Sigmoid colon (tissue), 6 donors: ENCODE measurements at regions not wholly inside any gene's neighbourhood (a gene's known extent, or its start where the extent isn't known, plus 50 kb on each side); places are given as distances from the start of the nearest gene placed in this dataset.
A peak's percentile ranks its signal among the peaks of the same experiment; 100 is the strongest.

Experiments used
- DNase-seq: peaks from one replicate; pipeline ENCODE4 v3.0.0-alpha.2; 2019
- H3K27ac ChIP-seq, 4 donors: fragments of 200-600 bp; sonication (generic); one replicate each; pipeline ENCODE4 v1.5.1; 2016 to 2019; ENCODE audit warnings: mild to moderate bottlenecking in 1 of 4
- H3K27me3 ChIP-seq, 3 donors: fragments of 200-600 bp; sonication (generic); one replicate each; pipeline ENCODE4 v1.5.1; 2019; ENCODE audit warnings: mild to moderate bottlenecking in 1 of 3
- H3K36me3 ChIP-seq, 4 donors: fragments of 200-600 bp; sonication (generic); one replicate each; pipeline ENCODE4 v1.5.1; 2016 to 2019
- H3K4me1 ChIP-seq, 4 donors: fragments of 200-600 bp; sonication (generic); one replicate each; pipeline ENCODE4 v1.5.1; 2017 to 2019
- H3K4me3 ChIP-seq, 4 donors: fragments of 200-600 bp; sonication (generic); one replicate each; pipeline ENCODE4 v1.5.1; 2017 to 2019; ENCODE audit warnings: mild to moderate bottlenecking in 2 of 4, moderate library complexity in 1 of 4
- H3K9me3 ChIP-seq, 4 donors: fragments of 200-600 bp in 3 of 4; sonication (generic) in 3 of 4; one replicate each; pipeline versions ENCODE4 v1.5.1 to v1.6.1; 2013 to 2019
- EP300 ChIP-seq, 4 donors: sonication (generic); formaldehyde crosslinking; IDR thresholded peaks; one replicate each; pipeline ENCODE4 v1.6.1; 2017; ENCODE audit warnings: antibody characterized with exemption in 4 of 4
- POLR2A ChIP-seq, 2 donors: fragments of 450-650 bp; IDR thresholded peaks; one replicate each; pipeline ENCODE4 v1.6.1; 2016; ENCODE audit warnings: antibody characterized with exemption in 2 of 2, mild to moderate bottlenecking in 2 of 2, moderate library complexity in 2 of 2
- POLR2AphosphoS5 ChIP-seq, 4 donors: sonication (generic); formaldehyde crosslinking; IDR thresholded peaks; one replicate each; pipeline ENCODE4 v1.6.1; 2017; ENCODE audit warnings: antibody characterized with exemption in 4 of 4
- WGBS, 2 donors: extraction: QIAGEN DNeasy Blood & Tissue Kit; methylation state at CpG; one replicate each; pipeline ENCODE4 v1.1.7; 2013; 5-methylcytosine and 5-hydroxymethylcytosine counted together
- intact Hi-C: fragments of 100-400 bp; cut with DNase I; formaldehyde crosslinking; loops from one replicate; pipeline ENCODE4 v1.15.1; 2023
- TF ChIP-seq, protein P1 (sequence below), 4 experiments: fragments of 450-650 bp in 3 of 4; fragments of 200-600 bp in 1 of 4; IDR thresholded peaks; one replicate each; pipeline ENCODE4 v1.5.1; 2016 to 2019; ENCODE audit warnings: antibody characterized with exemption in 4 of 4, mild to moderate bottlenecking in 3 of 4, moderate library complexity in 2 of 4
- donor health status: healthy with polysubstance abuse.
- donor health status: healthy.

GRCh38 chrY:13094904-13095600 is 190.4 kb downstream of the DDX3Y start:
- no peak overlapping the region for H3K4me3 ChIP-seq
- no peak for DNase-seq
- TF ChIP-seq POLR2A (IDR thresholded peaks at IDR 0.05) (no peak), POLR2AphosphoS5 (IDR thresholded peaks at IDR 0.05) (no peak), EP300 (IDR thresholded peaks at IDR 0.05) (no peak)
- TF ChIP-seq, protein P1, sequence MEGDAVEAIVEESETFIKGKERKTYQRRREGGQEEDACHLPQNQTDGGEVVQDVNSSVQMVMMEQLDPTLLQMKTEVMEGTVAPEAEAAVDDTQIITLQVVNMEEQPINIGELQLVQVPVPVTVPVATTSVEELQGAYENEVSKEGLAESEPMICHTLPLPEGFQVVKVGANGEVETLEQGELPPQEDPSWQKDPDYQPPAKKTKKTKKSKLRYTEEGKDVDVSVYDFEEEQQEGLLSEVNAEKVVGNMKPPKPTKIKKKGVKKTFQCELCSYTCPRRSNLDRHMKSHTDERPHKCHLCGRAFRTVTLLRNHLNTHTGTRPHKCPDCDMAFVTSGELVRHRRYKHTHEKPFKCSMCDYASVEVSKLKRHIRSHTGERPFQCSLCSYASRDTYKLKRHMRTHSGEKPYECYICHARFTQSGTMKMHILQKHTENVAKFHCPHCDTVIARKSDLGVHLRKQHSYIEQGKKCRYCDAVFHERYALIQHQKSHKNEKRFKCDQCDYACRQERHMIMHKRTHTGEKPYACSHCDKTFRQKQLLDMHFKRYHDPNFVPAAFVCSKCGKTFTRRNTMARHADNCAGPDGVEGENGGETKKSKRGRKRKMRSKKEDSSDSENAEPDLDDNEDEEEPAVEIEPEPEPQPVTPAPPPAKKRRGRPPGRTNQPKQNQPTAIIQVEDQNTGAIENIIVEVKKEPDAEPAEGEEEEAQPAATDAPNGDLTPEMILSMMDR (IDR thresholded peaks at IDR 0.05) = no peak
- no peaks in the 10 kb centered on the region for H3K27me3 ChIP-seq
- H3K36me3 ChIP-seq = no peaks in the 10 kb centered on the region
- WGBS, 2 donors = 83 to 84% methylated on average over 3 of the region's 3 CpGs
- H3K9me3 ChIP-seq = no peaks in the 10 kb centered on the region
- intact Hi-C loops = no loop called here
- H3K4me1 ChIP-seq = no peaks in the 10 kb centered on the region
- no peak overlapping the region for H3K27ac ChIP-seq

DNA sequence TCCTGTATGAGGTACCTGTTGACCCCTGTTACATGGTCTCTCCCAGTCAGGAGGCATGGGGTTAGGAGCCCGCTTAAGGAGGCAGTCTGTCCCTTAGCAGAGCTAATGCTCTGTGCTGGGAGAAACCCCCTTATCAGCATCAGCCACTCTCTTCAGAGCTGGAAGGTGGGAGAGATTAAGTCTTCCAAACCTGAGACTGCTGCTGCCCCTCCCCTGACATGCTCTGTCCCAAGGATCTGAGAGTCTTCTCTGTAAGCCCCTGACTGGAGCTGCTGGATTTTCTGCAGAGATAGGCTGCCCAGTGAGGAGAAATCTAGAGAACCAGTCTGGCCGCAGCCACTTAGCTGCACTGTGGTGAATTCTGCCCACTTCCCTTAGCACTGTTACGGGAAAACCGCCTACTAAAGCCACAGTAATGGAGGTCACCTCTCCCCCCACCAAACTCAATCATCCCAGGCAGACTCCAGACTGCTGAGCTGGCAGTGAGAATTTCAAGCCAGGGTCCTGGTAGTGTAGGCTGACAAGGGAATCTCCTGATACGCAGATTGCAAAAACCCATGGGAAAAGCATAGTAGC is 222.3 kb downstream of the DDX3Y start:
- Histone ChIP-seq H3K4me1 (no peaks in the 10 kb centered on the region), H3K27ac (no peak overlapping the region), H3K36me3 (no peaks in the 10 kb centered on the region), H3K27me3 (no peaks in the 10 kb centered on the region), H3K9me3 (no peaks in the 10 kb centered on the region), H3K4me3 (no peak overlapping the region)
- TF ChIP-seq POLR2A (IDR thresholded peaks at IDR 0.05) = no peak
- DNase-seq = no peak
- 59 to 70% methylated on average over 5 of the region's 5 CpGs for WGBS, 2 donors
- intact Hi-C loops = no loop called here

GRCh38 chrY:13127476-13127875 is 222.8 kb downstream of the DDX3Y start:
- TF ChIP-seq POLR2A (IDR thresholded peaks at IDR 0.05) (no peak), POLR2AphosphoS5 (IDR thresholded peaks at IDR 0.05) (no peak)
- H3K4me1 ChIP-seq = no peaks in the 10 kb centered on the region
- no peaks in the 10 kb centered on the region for H3K27me3 ChIP-seq
- H3K27ac ChIP-seq = no peak overlapping the region
- no peak overlapping the region for H3K4me3 ChIP-seq
- no peaks in the 10 kb centered on the region for H3K9me3 ChIP-seq
- intact Hi-C loops = no loop called here
- no peak for DNase-seq
- no peaks in the 10 kb centered on the region for H3K36me3 ChIP-seq

- Histone ChIP-seq H3K27me3 (no peaks in the 10 kb centered on the region), H3K4me1 (no peaks in the 10 kb centered on the region), H3K36me3 (no peaks in the 10 kb centered on the region), H3K4me3 (peak overlapping the region in 2 of 4 donors; percentile 18 to 34), H3K9me3 (no peaks in the 10 kb centered on the region), H3K27ac (no peak overlapping the region)
- intact Hi-C loops = no loop called here
- no peak for DNase-seq
- TF ChIP-seq EP300 (IDR thresholded peaks at IDR 0.05) (no peak), POLR2A (IDR thresholded peaks at IDR 0.05) (no peak), POLR2AphosphoS5 (IDR thresholded peaks at IDR 0.05) (no peak)
- TF ChIP-seq, protein P1 (IDR thresholded peaks at IDR 0.05) = no peak
Observed at GRCh38 chrY:13149148-13149547, 244.5 kb downstream of the DDX3Y start.

GRCh38 chrY:13167698-13168097 is 263.0 kb downstream of the DDX3Y start:
- H3K27me3 ChIP-seq = no peaks in the 10 kb centered on the region
- 10 to 54% methylated on average over 1 of the region's 1 CpG for WGBS, 2 donors
- H3K9me3 ChIP-seq = no peaks in the 10 kb centered on the region
- no peak for DNase-seq
- H3K36me3 ChIP-seq = no peaks in the 10 kb centered on the region
- no peak overlapping the region for H3K4me3 ChIP-seq
- H3K27ac ChIP-seq = no peak overlapping the region
- TF ChIP-seq EP300 (IDR thresholded peaks at IDR 0.05) = no peak
- TF ChIP-seq POLR2AphosphoS5 (IDR thresholded peaks at IDR 0.05) = no peak
- TF ChIP-seq POLR2A (IDR thresholded peaks at IDR 0.05) = no peak
- TF ChIP-seq, protein P1 (IDR thresholded peaks at IDR 0.05) = no peak
- intact Hi-C loops = no loop called here
- no peaks in the 10 kb centered on the region for H3K4me1 ChIP-seq

GRCh38 chrY:13168257-13168656 is 263.6 kb downstream of the DDX3Y start:
- TF ChIP-seq POLR2AphosphoS5 (IDR thresholded peaks at IDR 0.05) (no peak), POLR2A (IDR thresholded peaks at IDR 0.05) (no peak), EP300 (IDR thresholded peaks at IDR 0.05) (no peak)
- TF ChIP-seq, protein P1 (IDR thresholded peaks at IDR 0.05) = no peak
- WGBS, 2 donors = 15 to 46% methylated on average over 1 of the region's 1 CpG
- Histone ChIP-seq H3K4me3 (no peak overlapping the region), H3K9me3 (no peaks in the 10 kb centered on the region), H3K36me3 (no peaks in the 10 kb centered on the region), H3K27ac (no peak overlapping the region), H3K27me3 (no peaks in the 10 kb centered on the region), H3K4me1 (no peaks in the 10 kb centered on the region)
- intact Hi-C loops = no loop called here
- DNase-seq = no peak
